GM23338 (cell line): ENCODE measurements at regions not wholly inside any gene's neighbourhood (a gene's known extent, or its start where the extent isn't known, plus 50 kb on each side); places are given as distances from the start of the nearest gene placed in this dataset.

ENCODE experiments used
- CREB1 ChIP-seq: fragments of 250-450 bp; sonication (Bioruptor Pico); IDR thresholded peaks from 2 replicates; pipeline ENCODE4 v1.5.0; 2020; ENCODE audit warnings: low read depth, mild to moderate bottlenecking, moderate library complexity
- EZH2 ChIP-seq: fragments of 200-600 bp; sonication (generic); IDR thresholded peaks from one replicate; pipeline ENCODE4 v1.8.0; 2017; ENCODE audit warnings: antibody characterized with exemption, mild to moderate bottlenecking, low read depth; ENCODE audit not compliant: unreplicated experiment
- EZH2phosphoT487 ChIP-seq: fragments of 200-600 bp; sonication (generic); IDR thresholded peaks from one replicate; pipeline ENCODE4 v1.8.1; 2018; ENCODE audit warnings: antibody characterized with exemption; ENCODE audit not compliant: unreplicated experiment
- JUNB ChIP-seq: IDR thresholded peaks from one replicate; pipeline ENCODE4 v1.6.1; 2016; ENCODE audit warnings: antibody characterized with exemption; ENCODE audit not compliant: unreplicated experiment
- POLR2AphosphoS5 ChIP-seq: IDR thresholded peaks from 2 replicates; pipeline ENCODE4 v1.6.1; 2016; ENCODE audit warnings: antibody characterized with exemption, low read depth
- REST ChIP-seq: IDR thresholded peaks from one replicate; pipeline ENCODE4 v1.6.1; 2018; ENCODE audit warnings: antibody characterized with exemption; ENCODE audit not compliant: unreplicated experiment
- ZNF114 ChIP-seq: fragments of 250-450 bp; sonication (Bioruptor Pico); IDR thresholded peaks from 2 replicates; pipeline ENCODE4 v1.5.0; 2020; ENCODE audit warnings: mild to moderate bottlenecking, moderate library complexity
- TF ChIP-seq, protein P1 (sequence below), 2 experiments: fragments of 200-600 bp in 1 of 2; sonication (generic) in 1 of 2; conservative IDR thresholded peaks; 2 replicates each; pipeline versions ENCODE4 v1.5.1 to v1.6.1; 2016 to 2017; ENCODE audit warnings: antibody characterized with exemption in 2 of 2, low read depth in 2 of 2, mild to moderate bottlenecking in 2 of 2, moderate library complexity in 1 of 2
- TF ChIP-seq, protein P2 (sequence below): IDR thresholded peaks from 2 replicates; pipeline ENCODE4 v1.6.1; 2016; ENCODE audit warnings: antibody characterized with exemption
- TF ChIP-seq, protein P3 (sequence below): fragments of 250-450 bp; sonication (Bioruptor Pico); IDR thresholded peaks from 2 replicates; pipeline ENCODE4 v1.5.0; 2020; ENCODE audit warnings: mild to moderate bottlenecking, moderate library complexity

- TF ChIP-seq, protein P1, sequence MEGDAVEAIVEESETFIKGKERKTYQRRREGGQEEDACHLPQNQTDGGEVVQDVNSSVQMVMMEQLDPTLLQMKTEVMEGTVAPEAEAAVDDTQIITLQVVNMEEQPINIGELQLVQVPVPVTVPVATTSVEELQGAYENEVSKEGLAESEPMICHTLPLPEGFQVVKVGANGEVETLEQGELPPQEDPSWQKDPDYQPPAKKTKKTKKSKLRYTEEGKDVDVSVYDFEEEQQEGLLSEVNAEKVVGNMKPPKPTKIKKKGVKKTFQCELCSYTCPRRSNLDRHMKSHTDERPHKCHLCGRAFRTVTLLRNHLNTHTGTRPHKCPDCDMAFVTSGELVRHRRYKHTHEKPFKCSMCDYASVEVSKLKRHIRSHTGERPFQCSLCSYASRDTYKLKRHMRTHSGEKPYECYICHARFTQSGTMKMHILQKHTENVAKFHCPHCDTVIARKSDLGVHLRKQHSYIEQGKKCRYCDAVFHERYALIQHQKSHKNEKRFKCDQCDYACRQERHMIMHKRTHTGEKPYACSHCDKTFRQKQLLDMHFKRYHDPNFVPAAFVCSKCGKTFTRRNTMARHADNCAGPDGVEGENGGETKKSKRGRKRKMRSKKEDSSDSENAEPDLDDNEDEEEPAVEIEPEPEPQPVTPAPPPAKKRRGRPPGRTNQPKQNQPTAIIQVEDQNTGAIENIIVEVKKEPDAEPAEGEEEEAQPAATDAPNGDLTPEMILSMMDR (conservative IDR thresholded peaks at IDR 0.05; ENCODE audit: low read depth in 2 of 2), result no peak
- TF ChIP-seq POLR2AphosphoS5, result no peak
- TF ChIP-seq, protein P2, sequence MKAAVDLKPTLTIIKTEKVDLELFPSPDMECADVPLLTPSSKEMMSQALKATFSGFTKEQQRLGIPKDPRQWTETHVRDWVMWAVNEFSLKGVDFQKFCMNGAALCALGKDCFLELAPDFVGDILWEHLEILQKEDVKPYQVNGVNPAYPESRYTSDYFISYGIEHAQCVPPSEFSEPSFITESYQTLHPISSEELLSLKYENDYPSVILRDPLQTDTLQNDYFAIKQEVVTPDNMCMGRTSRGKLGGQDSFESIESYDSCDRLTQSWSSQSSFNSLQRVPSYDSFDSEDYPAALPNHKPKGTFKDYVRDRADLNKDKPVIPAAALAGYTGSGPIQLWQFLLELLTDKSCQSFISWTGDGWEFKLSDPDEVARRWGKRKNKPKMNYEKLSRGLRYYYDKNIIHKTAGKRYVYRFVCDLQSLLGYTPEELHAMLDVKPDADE, result no peak
- TF ChIP-seq REST, result no peak
- TF ChIP-seq EZH2, result no peak
- TF ChIP-seq ZNF114, result no peak
- TF ChIP-seq CREB1 (CRISPR knock-in tag), result no peak
- no peak for TF ChIP-seq JUNB
- TF ChIP-seq EZH2phosphoT487, result no peak
- TF ChIP-seq, protein P3, sequence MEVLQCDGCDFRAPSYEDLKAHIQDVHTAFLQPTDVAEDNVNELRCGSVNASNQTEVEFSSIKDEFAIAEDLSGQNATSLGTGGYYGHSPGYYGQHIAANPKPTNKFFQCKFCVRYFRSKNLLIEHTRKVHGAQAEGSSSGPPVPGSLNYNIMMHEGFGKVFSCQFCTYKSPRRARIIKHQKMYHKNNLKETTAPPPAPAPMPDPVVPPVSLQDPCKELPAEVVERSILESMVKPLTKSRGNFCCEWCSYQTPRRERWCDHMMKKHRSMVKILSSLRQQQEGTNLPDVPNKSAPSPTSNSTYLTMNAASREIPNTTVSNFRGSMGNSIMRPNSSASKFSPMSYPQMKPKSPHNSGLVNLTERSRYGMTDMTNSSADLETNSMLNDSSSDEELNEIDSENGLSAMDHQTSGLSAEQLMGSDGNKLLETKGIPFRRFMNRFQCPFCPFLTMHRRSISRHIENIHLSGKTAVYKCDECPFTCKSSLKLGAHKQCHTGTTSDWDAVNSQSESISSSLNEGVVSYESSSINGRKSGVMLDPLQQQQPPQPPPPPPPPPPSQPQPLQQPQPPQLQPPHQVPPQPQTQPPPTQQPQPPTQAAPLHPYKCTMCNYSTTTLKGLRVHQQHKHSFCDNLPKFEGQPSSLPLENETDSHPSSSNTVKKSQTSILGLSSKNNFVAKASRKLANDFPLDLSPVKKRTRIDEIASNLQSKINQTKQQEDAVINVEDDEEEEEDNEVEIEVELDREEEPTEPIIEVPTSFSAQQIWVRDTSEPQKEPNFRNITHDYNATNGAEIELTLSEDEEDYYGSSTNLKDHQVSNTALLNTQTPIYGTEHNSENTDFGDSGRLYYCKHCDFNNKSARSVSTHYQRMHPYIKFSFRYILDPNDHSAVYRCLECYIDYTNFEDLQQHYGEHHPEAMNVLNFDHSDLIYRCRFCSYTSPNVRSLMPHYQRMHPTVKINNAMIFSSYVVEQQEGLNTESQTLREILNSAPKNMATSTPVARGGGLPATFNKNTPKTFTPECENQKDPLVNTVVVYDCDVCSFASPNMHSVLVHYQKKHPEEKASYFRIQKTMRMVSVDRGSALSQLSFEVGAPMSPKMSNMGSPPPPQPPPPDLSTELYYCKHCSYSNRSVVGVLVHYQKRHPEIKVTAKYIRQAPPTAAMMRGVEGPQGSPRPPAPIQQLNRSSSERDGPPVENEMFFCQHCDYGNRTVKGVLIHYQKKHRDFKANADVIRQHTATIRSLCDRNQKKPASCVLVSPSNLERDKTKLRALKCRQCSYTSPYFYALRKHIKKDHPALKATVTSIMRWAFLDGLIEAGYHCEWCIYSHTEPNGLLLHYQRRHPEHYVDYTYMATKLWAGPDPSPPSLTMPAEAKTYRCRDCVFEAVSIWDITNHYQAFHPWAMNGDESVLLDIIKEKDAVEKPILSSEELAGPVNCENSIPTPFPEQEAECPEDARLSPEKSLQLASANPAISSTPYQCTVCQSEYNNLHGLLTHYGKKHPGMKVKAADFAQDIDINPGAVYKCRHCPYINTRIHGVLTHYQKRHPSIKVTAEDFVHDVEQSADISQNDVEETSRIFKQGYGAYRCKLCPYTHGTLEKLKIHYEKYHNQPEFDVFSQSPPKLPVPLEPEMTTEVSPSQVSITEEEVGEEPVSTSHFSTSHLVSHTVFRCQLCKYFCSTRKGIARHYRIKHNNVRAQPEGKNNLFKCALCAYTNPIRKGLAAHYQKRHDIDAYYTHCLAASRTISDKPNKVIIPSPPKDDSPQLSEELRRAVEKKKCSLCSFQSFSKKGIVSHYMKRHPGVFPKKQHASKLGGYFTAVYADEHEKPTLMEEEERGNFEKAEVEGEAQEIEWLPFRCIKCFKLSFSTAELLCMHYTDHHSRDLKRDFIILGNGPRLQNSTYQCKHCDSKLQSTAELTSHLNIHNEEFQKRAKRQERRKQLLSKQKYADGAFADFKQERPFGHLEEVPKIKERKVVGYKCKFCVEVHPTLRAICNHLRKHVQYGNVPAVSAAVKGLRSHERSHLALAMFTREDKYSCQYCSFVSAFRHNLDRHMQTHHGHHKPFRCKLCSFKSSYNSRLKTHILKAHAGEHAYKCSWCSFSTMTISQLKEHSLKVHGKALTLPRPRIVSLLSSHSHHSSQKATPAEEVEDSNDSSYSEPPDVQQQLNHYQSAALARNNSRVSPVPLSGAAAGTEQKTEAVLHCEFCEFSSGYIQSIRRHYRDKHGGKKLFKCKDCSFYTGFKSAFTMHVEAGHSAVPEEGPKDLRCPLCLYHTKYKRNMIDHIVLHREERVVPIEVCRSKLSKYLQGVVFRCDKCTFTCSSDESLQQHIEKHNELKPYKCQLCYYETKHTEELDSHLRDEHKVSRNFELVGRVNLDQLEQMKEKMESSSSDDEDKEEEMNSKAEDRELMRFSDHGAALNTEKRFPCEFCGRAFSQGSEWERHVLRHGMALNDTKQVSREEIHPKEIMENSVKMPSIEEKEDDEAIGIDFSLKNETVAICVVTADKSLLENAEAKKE (CRISPR knock-in tag), result no peak
Observed at GRCh38 chr3:70580021-70580420, 267.6 kb upstream of the MDFIC2 start.
